Endodermal cell (in vitro differentiated cells): ENCODE measurements at regions not wholly inside any gene's neighbourhood (a gene's known extent, or its start where the extent isn't known, plus 50 kb on each side); places are given as distances from the start of the nearest gene placed in this dataset.

Experiments
- DNase-seq: peaks from one replicate; pipeline ENCODE4 v3.0.0-alpha.2; 2017
- H3K27ac ChIP-seq: 2 replicates; pipeline ENCODE4 v1.5.1; 2013; ENCODE audit warnings: mild to moderate bottlenecking, low read depth, low read length, moderate library complexity
- H3K27me3 ChIP-seq: 2 replicates; pipeline ENCODE4 v1.6.1; 2013; ENCODE audit warnings: mild to moderate bottlenecking, low read length, moderate library complexity; ENCODE audit not compliant: insufficient read depth, control insufficient read depth, poor library complexity, severe bottlenecking
- H3K36me3 ChIP-seq: 2 replicates; pipeline ENCODE4 v1.7.0; 2013; ENCODE audit warnings: mild to moderate bottlenecking, low read length, moderate library complexity; ENCODE audit not compliant: control insufficient read depth, insufficient read depth
- H3K4me1 ChIP-seq: one replicate; pipeline ENCODE4 v1.7.0; 2013; ENCODE audit warnings: low read length; ENCODE audit not compliant: control insufficient read depth, insufficient read depth
- H3K4me3 ChIP-seq: 2 replicates; pipeline ENCODE4 v1.5.1; 2013; ENCODE audit warnings: mild to moderate bottlenecking, low read length, moderate library complexity
- H3K9ac ChIP-seq: 2 replicates; pipeline ENCODE4 v1.6.1; 2013; ENCODE audit warnings: mild to moderate bottlenecking, low read length, moderate library complexity; ENCODE audit not compliant: poor library complexity, severe bottlenecking; ENCODE audit errors: extremely low read depth
- H3K9me3 ChIP-seq: 2 replicates; pipeline ENCODE4 v1.6.1; 2013; ENCODE audit warnings: mild to moderate bottlenecking, low read length, moderate library complexity; ENCODE audit not compliant: control insufficient read depth
- H3K27ac Mint-ChIP-seq: 2 replicates; pipeline ENCODE4 v1.8.0; 2020; ENCODE audit warnings: mixed read lengths
- H3K27me3 Mint-ChIP-seq: 2 replicates; pipeline ENCODE4 v1.8.0; 2021; ENCODE audit warnings: mild to moderate bottlenecking, mixed read lengths; ENCODE audit not compliant: insufficient read depth
- H3K36me3 Mint-ChIP-seq: 2 replicates; pipeline ENCODE4 v1.8.0; 2020; ENCODE audit warnings: low read depth, mixed read lengths
- H3K4me1 Mint-ChIP-seq: 2 replicates; pipeline ENCODE4 v1.8.0; 2020; ENCODE audit warnings: mixed read lengths
- H3K4me3 Mint-ChIP-seq: 2 replicates; pipeline ENCODE4 v1.8.0; 2020; ENCODE audit warnings: mild to moderate bottlenecking, moderate library complexity, mixed read lengths
- H3K9me3 Mint-ChIP-seq: 2 replicates; pipeline ENCODE4 v1.8.0; 2020; ENCODE audit warnings: mild to moderate bottlenecking, mixed read lengths
- CTCF ChIP-seq: fragments of 200-600 bp; sonication (generic); conservative IDR thresholded peaks from 2 replicates; pipeline ENCODE4 v1.5.0; 2021; ENCODE audit warnings: antibody characterized with exemption, mild to moderate bottlenecking
- WGBS, 2 experiments: methylation state at CpG; one replicate each; pipeline versions ENCODE4 v1.1.5 to v1.1.7; 2013; ENCODE audit warnings: missing lambda C conversion rate in 2 of 2, mixed read lengths in 1 of 2; ENCODE audit not compliant: insufficient coverage in 1 of 2, insufficient read length in 1 of 2; 5-methylcytosine and 5-hydroxymethylcytosine counted together

- H3K27ac Mint-ChIP-seq: no peak overlapping the region
- Histone ChIP-seq H3K9me3 (peaks cover 24% of the 10 kb centered on the region), H3K27ac (no peak overlapping the region), H3K4me1 (no peaks in the 10 kb centered on the region), H3K4me3 (no peak overlapping the region), H3K27me3 (no peaks in the 10 kb centered on the region), H3K36me3 (no peaks in the 10 kb centered on the region), H3K9ac (no peak overlapping the region)
- DNase-seq: no peak
- no peak for TF ChIP-seq CTCF
- H3K4me3 Mint-ChIP-seq: no peak overlapping the region
- peaks cover 27% of the 10 kb centered on the region for H3K9me3 Mint-ChIP-seq
- H3K4me1 Mint-ChIP-seq: no peaks in the 10 kb centered on the region
- H3K36me3 Mint-ChIP-seq: peaks cover 6% of the 10 kb centered on the region
- H3K27me3 Mint-ChIP-seq: no peaks in the 10 kb centered on the region
Measured at GRCh38 chr14:84195514-84195913, 1334.4 kb upstream of the FLRT2 start.

DNA sequence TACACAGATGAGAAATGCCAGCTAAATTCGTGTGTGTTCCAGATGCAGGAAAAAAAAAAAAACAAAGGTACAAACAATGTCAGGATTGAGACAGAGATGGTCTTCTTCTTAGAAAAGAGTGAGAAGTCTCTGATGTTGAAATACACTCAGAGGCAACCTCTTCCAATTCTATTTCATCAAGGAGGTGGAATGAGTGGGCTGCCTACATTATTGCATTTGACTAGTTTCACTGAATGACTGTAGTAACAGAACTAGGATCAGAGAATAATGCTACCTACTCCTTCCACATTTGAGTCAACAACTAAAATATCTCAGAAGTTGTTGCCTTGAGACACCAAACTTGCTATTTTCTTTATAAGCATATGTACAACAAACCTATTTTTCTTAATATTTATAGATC, 1332.2 kb upstream of the FLRT2 start:
- H3K9ac ChIP-seq: no peak overlapping the region
- peaks cover 24% of the 10 kb centered on the region for H3K9me3 ChIP-seq
- H3K4me3 ChIP-seq: no peak overlapping the region
- no peaks in the 10 kb centered on the region for H3K36me3 ChIP-seq
- H3K27ac Mint-ChIP-seq: no peak overlapping the region
- no peak overlapping the region for H3K4me3 Mint-ChIP-seq
- TF ChIP-seq CTCF: no peak
- H3K36me3 Mint-ChIP-seq: peaks cover 6% of the 10 kb centered on the region
- WGBS, 2 experiments: 70% methylated on average over 1 of the region's 1 CpG; no CpG with 5 or more reads in 1 of the 2 experiments
- no peaks in the 10 kb centered on the region for H3K4me1 ChIP-seq
- no peaks in the 10 kb centered on the region for H3K27me3 Mint-ChIP-seq
- H3K9me3 Mint-ChIP-seq: peaks cover 26% of the 10 kb centered on the region
- no peak for DNase-seq
- no peaks in the 10 kb centered on the region for H3K4me1 Mint-ChIP-seq
- H3K27ac ChIP-seq: no peak overlapping the region
- no peaks in the 10 kb centered on the region for H3K27me3 ChIP-seq

GRCh38 chr14:84202486-84202885, 1327.5 kb upstream of the FLRT2 start:
- H3K4me1 ChIP-seq: no peaks in the 10 kb centered on the region
- H3K9ac ChIP-seq: no peak overlapping the region
- Mint-ChIP-seq H3K4me1 (no peaks in the 10 kb centered on the region), H3K27me3 (no peaks in the 10 kb centered on the region), H3K36me3 (peaks cover 1% of the 10 kb centered on the region), H3K27ac (no peak overlapping the region), H3K9me3 (peaks cover 5% of the 10 kb centered on the region), H3K4me3 (no peak overlapping the region)
- no peak for TF ChIP-seq CTCF
- no peak overlapping the region for H3K27ac ChIP-seq
- H3K9me3 ChIP-seq: no peaks in the 10 kb centered on the region
- no peaks in the 10 kb centered on the region for H3K36me3 ChIP-seq
- no peaks in the 10 kb centered on the region for H3K27me3 ChIP-seq
- DNase-seq: no peak
- WGBS, 2 experiments: 88% methylated on average over 2 of the region's 2 CpGs; no CpG with 5 or more reads in 1 of the 2 experiments
- no peak overlapping the region for H3K4me3 ChIP-seq
